Urinary bladder (tissue), 3 donors: ENCODE measurements at regions not wholly inside any gene's neighbourhood (a gene's known extent, or its start where the extent isn't known, plus 50 kb on each side); places are given as distances from the start of the nearest gene placed in this dataset.

Experiments
- DNase-seq: peaks from one replicate; pipeline ENCODE4 v3.0.0-alpha.2; 2015; ENCODE audit errors: extremely low spot score
- H3K27ac ChIP-seq: one replicate; pipeline ENCODE4 v1.5.1; 2013; ENCODE audit warnings: low read depth, mild to moderate bottlenecking, moderate library complexity
- H3K36me3 ChIP-seq: one replicate; pipeline ENCODE4 v1.6.1; 2013; ENCODE audit warnings: mild to moderate bottlenecking, moderate library complexity; ENCODE audit not compliant: insufficient read depth
- H3K4me1 ChIP-seq: one replicate; pipeline ENCODE4 v1.6.1; 2013; ENCODE audit warnings: mild to moderate bottlenecking, moderate library complexity; ENCODE audit not compliant: insufficient read depth
- H3K4me3 ChIP-seq: one replicate; pipeline ENCODE4 v1.5.1; 2013; ENCODE audit warnings: low read depth, low read length
- WGBS: extraction: QIAGEN DNeasy Blood & Tissue Kit; methylation state at CpG from one replicate; pipeline ENCODE4 v1.1.7; 2013; 5-methylcytosine and 5-hydroxymethylcytosine counted together
- donor health status: healthy with polysubstance abuse.
- donor health status: healthy.

DNA sequence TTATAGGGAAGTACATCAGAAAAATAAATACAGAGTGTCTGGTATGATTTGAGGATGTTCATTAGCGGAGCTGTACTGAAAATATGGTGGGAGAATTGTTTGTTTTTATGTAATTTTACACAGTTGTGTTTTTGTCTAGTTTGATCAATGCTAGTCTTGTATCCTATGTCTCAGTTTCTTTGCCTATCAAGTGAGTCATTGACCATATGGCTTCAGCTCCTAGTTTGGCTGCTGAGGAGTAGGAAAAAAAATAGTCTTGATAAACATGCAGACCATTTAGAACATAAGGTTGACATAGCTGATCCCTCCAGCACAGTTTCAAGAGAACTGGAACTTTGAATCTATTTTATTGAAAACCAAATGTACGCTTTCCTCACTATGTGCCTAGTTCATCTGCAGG lies 1292.1 kb upstream of the FLRT2 start:
- H3K36me3 ChIP-seq, result no peaks in the 10 kb centered on the region
- no peaks in the 10 kb centered on the region for H3K4me1 ChIP-seq
- H3K4me3 ChIP-seq, result no peak overlapping the region
- WGBS, result 81% methylated on average over 2 of the region's 2 CpGs
- no peak for DNase-seq
- no peak overlapping the region for H3K27ac ChIP-seq

GRCh38 chr14:84247693-84248092 lies 1282.3 kb upstream of the FLRT2 start:
- no peak overlapping the region for H3K27ac ChIP-seq
- H3K4me1 ChIP-seq, result no peaks in the 10 kb centered on the region
- no peak overlapping the region for H3K4me3 ChIP-seq
- no peaks in the 10 kb centered on the region for H3K36me3 ChIP-seq
- 96% methylated on average over 1 of the region's 1 CpG for WGBS
- DNase-seq, result no peak

DNA sequence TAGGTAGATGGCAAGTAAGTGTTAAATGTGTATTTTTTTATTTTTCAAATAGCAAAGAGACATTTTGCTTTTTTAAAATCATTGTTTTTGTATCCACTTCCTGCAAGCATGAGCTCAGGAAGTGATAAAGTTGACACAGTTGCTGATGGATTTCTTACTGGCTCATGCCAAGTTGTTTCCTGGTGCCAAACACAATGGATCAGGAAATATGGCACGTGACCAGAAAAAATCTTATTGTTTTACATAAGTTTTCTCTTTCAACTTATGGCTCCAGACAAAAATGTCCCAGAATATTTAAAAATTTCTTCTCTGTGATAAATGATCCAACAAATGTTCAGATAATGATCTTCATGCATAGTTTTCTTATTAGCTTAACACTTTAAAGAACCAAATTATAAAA lies 1279.1 kb upstream of the FLRT2 start:
- no peak overlapping the region for H3K27ac ChIP-seq
- WGBS, result 41% methylated on average over 1 of the region's 1 CpG
- no peak overlapping the region for H3K4me3 ChIP-seq
- DNase-seq, result no peak
- H3K36me3 ChIP-seq, result no peaks in the 10 kb centered on the region
- H3K4me1 ChIP-seq, result no peaks in the 10 kb centered on the region

- H3K27ac ChIP-seq, result no peak overlapping the region
- 27% methylated on average over 1 of the region's 1 CpG for WGBS
- H3K36me3 ChIP-seq, result no peaks in the 10 kb centered on the region
- H3K4me3 ChIP-seq, result no peak overlapping the region
- H3K4me1 ChIP-seq, result no peaks in the 10 kb centered on the region
- no peak for DNase-seq
Measured at GRCh38 chr14:84251411-84252115, 1278.4 kb upstream of the FLRT2 start.

- DNase-seq, result no peak
- 87% methylated on average over 2 of the region's 2 CpGs for WGBS
- no peak overlapping the region for H3K27ac ChIP-seq
Measured at GRCh38 chr14:84252706-84253105, 1277.2 kb upstream of the FLRT2 start.

GRCh38 chr14:84253326-84253725 lies 1276.6 kb upstream of the FLRT2 start:
- Histone ChIP-seq H3K36me3 (no peaks in the 10 kb centered on the region), H3K4me3 (no peak overlapping the region), H3K4me1 (no peaks in the 10 kb centered on the region), H3K27ac (no peak overlapping the region)
- no peak for DNase-seq
- WGBS, result 70% methylated on average over 2 of the region's 2 CpGs

More at GRCh38 chr14:84252706-84253105, 1277.2 kb upstream of the FLRT2 start:
- Histone ChIP-seq H3K4me3 (no peak overlapping the region), H3K36me3 (no peaks in the 10 kb centered on the region), H3K4me1 (no peaks in the 10 kb centered on the region)

DNA sequence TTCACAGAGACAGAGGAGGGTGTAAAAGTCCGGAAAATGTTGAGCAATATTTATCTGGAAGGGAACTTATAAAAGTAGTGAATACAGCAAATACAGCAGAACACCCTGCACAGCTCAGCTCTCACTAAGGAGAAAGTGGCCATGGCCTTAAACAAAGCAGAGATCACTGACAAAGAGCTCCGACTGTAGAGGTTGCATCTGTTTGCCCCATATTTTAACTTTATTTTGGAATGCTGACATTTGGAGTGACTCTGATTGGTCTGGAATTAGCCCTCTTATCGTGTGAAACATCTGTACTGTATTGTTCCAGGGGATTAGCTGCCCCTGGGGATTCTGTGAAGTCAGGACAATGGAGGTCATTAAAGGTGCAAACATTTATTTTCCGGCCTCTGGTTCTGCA lies 1275.7 kb upstream of the FLRT2 start:
- Histone ChIP-seq H3K4me1 (no peaks in the 10 kb centered on the region), H3K27ac (no peak overlapping the region), H3K36me3 (no peaks in the 10 kb centered on the region), H3K4me3 (no peak overlapping the region)
- 32% methylated on average over 4 of the region's 4 CpGs for WGBS
- DNase-seq, result no peak

DNA sequence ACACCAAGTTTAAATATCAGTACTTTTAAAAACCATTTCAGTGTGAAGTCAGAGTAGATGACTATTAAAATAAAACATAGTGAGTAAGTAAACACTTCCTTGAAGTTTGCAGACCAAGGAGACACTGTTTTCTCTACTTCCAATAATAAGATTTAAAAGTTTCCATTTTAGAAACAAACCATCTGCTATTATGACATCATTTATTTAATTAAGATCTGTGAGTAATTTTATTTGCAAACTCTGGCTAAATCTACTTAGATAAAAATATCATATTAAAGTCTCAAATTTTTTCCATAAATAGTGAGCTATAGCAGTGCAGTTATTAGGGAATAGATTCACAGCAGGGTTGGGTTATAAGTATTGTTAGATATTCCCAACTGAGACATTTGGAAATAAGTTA lies 1267.0 kb upstream of the FLRT2 start:
- Histone ChIP-seq H3K36me3 (no peaks in the 10 kb centered on the region), H3K4me1 (no peaks in the 10 kb centered on the region), H3K4me3 (no peak overlapping the region), H3K27ac (no peak overlapping the region)
- DNase-seq, result no peak

- DNase-seq, result no peak
- Histone ChIP-seq H3K27ac (no peak overlapping the region), H3K36me3 (no peaks in the 10 kb centered on the region), H3K4me3 (no peak overlapping the region), H3K4me1 (no peaks in the 10 kb centered on the region)
- WGBS, result 53% methylated on average over 2 of the region's 2 CpGs
Measured at GRCh38 chr14:84272290-84272721, 1257.6 kb upstream of the FLRT2 start.

DNA sequence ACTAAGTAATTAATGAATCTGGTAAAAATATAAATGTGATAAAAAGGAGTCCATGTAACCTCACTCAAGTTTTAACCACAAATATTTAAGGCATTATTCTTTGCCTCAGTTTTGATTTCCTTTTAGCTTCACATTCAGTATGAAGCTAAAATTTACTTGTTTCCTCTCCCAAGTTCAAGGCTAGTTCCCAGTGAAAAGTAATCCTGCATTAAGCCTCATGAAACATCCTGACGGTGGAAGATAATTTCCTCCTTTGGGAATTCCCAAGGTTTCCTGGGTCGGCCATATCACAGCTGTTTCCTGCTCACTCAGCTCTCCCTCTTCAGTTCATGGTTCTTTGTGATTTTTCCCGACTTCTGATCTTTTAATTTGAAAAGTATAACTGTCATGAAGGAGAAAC lies 1256.8 kb upstream of the FLRT2 start:
- DNase-seq, result no peak
- no peak overlapping the region for H3K4me3 ChIP-seq
- H3K36me3 ChIP-seq, result no peaks in the 10 kb centered on the region
- no peaks in the 10 kb centered on the region for H3K4me1 ChIP-seq
- no peak overlapping the region for H3K27ac ChIP-seq
- 46% methylated on average over 3 of the region's 3 CpGs for WGBS

GRCh38 chr14:84282618-84283017 lies 1247.3 kb upstream of the FLRT2 start:
- Histone ChIP-seq H3K4me3 (no peak overlapping the region), H3K27ac (no peak overlapping the region), H3K36me3 (no peaks in the 10 kb centered on the region), H3K4me1 (no peaks in the 10 kb centered on the region)
- 93% methylated on average over 2 of the region's 2 CpGs for WGBS
- no peak for DNase-seq

GRCh38 chr14:84288781-84289180 lies 1241.2 kb upstream of the FLRT2 start:
- Histone ChIP-seq H3K36me3 (no peaks in the 10 kb centered on the region), H3K27ac (no peak overlapping the region), H3K4me1 (no peaks in the 10 kb centered on the region), H3K4me3 (no peak overlapping the region)
- DNase-seq, result no peak
- 94% methylated on average over 2 of the region's 2 CpGs for WGBS

DNA sequence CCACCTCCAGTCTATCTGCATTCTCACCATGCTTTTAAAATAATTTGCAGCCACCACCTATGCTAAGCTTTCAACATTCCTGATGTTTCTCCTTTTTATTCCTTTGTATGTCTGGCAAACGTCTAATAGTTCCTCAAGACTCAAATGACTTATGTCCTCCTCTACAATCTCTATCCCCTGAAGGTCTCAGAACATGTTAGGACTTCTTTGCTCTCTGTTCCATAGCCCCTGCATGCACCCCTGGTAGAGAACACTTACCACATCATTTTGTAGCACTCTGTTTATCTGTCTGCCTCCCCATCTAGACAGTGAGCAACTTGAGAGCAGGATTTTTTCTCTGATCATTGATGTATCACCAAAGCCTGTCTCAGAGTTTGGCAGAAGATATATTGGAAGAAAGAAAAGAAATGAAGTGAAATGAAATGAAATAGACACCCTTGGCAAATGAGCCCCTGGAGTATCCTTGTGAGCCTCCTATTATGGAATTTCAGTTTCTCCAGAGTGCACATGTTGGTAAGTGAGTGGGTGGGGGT lies 1231.2 kb upstream of the FLRT2 start:
- Histone ChIP-seq H3K4me1 (no peaks in the 10 kb centered on the region), H3K4me3 (no peak overlapping the region), H3K27ac (no peak overlapping the region), H3K36me3 (no peaks in the 10 kb centered on the region)
- 64% methylated on average over 1 of the region's 1 CpG for WGBS
- DNase-seq, result no peak

- H3K36me3 ChIP-seq, result no peaks in the 10 kb centered on the region
- DNase-seq, result no peak
- H3K27ac ChIP-seq, result no peak overlapping the region
- H3K4me3 ChIP-seq, result no peak overlapping the region
- 94% methylated on average over 7 of the region's 7 CpGs for WGBS
- H3K4me1 ChIP-seq, result no peaks in the 10 kb centered on the region
Measured at GRCh38 chr14:84303140-84303539, 1226.8 kb upstream of the FLRT2 start.

- 89% methylated on average over 4 of the region's 4 CpGs for WGBS
- DNase-seq, result no peak
Measured at GRCh38 chr14:84312551-84312950, 1217.4 kb upstream of the FLRT2 start.

More at GRCh38 chr14:84312551-84312950, 1217.4 kb upstream of the FLRT2 start:
- Histone ChIP-seq H3K27ac (no peak overlapping the region), H3K4me1 (no peaks in the 10 kb centered on the region), H3K4me3 (no peak overlapping the region), H3K36me3 (no peaks in the 10 kb centered on the region)
